Natural killer cell (primary cell): ENCODE measurements at regions not wholly inside any gene's neighbourhood (a gene's known extent, or its start where the extent isn't known, plus 50 kb on each side); places are given as distances from the start of the nearest gene placed in this dataset.

ENCODE experiments used
- ATAC-seq, 3 donors: fragments of 150-1000 bp in 2 of 3; fragments of 200-7000 bp in 1 of 3; cut with Tn5 transposase; 1 replicate in 1 of 3; 2 replicates in 2 of 3; pipeline ENCODE4 v1.10.0; 2021; ENCODE audit warnings: mild to moderate bottlenecking in 2 of 3, moderate library complexity in 2 of 3
- DNase-seq, 2 donors: peaks; one replicate each; pipeline versions ENCODE4 v3.0.0 to v3.0.0-alpha.2; 2013 to 2021; ENCODE audit warnings: mixed read lengths in 1 of 2
- H3K27ac ChIP-seq: one replicate; pipeline ENCODE4 v1.5.1; 2013; ENCODE audit warnings: mild to moderate bottlenecking, low read length
- H3K27me3 ChIP-seq: one replicate; pipeline ENCODE4 v1.6.1; 2013; ENCODE audit warnings: low read length; ENCODE audit not compliant: control insufficient read depth, insufficient read depth
- H3K36me3 ChIP-seq: one replicate; pipeline ENCODE4 v1.6.1; 2013; ENCODE audit warnings: low read length; ENCODE audit not compliant: control insufficient read depth, insufficient read depth
- H3K4me1 ChIP-seq: one replicate; pipeline ENCODE4 v1.6.1; 2013; ENCODE audit warnings: low read length; ENCODE audit not compliant: control insufficient read depth, insufficient read depth
- H3K4me3 ChIP-seq: one replicate; pipeline ENCODE4 v1.5.1; 2013; ENCODE audit warnings: low read length
- H3K9me3 ChIP-seq: one replicate; pipeline ENCODE4 v1.6.1; 2013; ENCODE audit warnings: low read length; ENCODE audit not compliant: control insufficient read depth, insufficient read depth
- H3K27ac Mint-ChIP-seq, 2 donors: one replicate each; pipeline ENCODE4 v1.8.0; 2022; ENCODE audit warnings: mild to moderate bottlenecking in 2 of 2, mixed read lengths in 2 of 2, moderate library complexity in 1 of 2
- H3K27me3 Mint-ChIP-seq, 2 donors: one replicate each; pipeline ENCODE4 v1.8.0; 2022; ENCODE audit warnings: low read depth in 2 of 2, mixed read lengths in 2 of 2
- H3K36me3 Mint-ChIP-seq: one replicate; pipeline ENCODE4 v1.8.0; 2022; ENCODE audit warnings: mixed read lengths
- H3K4me1 Mint-ChIP-seq, 2 donors: one replicate each; pipeline ENCODE4 v1.8.0; 2022; ENCODE audit warnings: mixed read lengths in 2 of 2
- H3K4me3 Mint-ChIP-seq: one replicate; pipeline ENCODE4 v1.8.0; 2022; ENCODE audit warnings: mild to moderate bottlenecking, moderate library complexity, mixed read lengths
- H3K9me3 Mint-ChIP-seq, 2 donors: one replicate each; pipeline ENCODE4 v1.8.0; 2022; ENCODE audit warnings: mixed read lengths in 2 of 2
- WGBS: methylation state at CpG from one replicate; pipeline ENCODE4 v1.1.7; 2013; ENCODE audit warnings: missing lambda C conversion rate; ENCODE audit not compliant: insufficient coverage; 5-methylcytosine and 5-hydroxymethylcytosine counted together
- intact Hi-C: fragments of 100-400 bp; cut with micrococcal nuclease; formaldehyde crosslinking; loops from one replicate; pipeline ENCODE4 v1.14.2; 2022
- TF ChIP-seq, protein P1 (sequence below): fragments of 200-600 bp; IDR thresholded peaks from one replicate; pipeline ENCODE4 v1.8.0; 2022; ENCODE audit warnings: antibody characterized with exemption

DNA sequence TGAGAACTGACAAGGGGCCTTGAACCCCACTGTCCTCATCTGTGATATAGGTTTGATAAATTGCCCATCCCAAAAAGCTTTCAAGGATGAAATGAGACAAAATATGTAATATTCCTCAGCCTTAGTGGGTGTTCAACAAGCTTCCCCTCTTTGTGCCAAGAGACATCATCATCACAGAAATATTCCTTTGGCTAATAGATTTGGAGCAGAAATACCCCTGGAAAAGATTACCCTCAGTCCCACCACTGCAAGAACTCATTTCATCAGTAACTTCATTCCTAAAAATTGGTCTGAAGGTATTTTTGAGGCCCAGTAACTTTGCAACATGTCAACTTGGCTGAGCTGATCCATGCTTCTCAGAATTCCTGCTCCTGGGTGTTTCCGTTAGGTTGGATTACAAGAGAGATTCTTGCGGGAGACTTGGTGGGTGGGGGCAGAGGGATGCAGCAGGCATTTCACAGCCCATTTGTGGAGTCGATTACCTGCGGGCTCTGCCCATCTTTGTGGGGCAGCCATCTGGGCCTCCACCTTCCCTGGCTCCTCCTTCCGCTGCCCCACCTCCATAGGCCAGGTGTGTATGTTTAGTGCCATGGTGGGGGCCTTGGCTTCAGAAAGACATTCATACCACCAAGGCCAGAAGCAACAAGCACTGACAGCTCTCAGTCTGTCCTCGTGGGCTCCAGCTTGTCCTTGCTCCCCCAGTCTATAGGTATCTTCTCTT, 263.9 kb downstream of the GLI2 start:
- ATAC-seq (no peak), DNase-seq (no peak)
- TF ChIP-seq, protein P1, sequence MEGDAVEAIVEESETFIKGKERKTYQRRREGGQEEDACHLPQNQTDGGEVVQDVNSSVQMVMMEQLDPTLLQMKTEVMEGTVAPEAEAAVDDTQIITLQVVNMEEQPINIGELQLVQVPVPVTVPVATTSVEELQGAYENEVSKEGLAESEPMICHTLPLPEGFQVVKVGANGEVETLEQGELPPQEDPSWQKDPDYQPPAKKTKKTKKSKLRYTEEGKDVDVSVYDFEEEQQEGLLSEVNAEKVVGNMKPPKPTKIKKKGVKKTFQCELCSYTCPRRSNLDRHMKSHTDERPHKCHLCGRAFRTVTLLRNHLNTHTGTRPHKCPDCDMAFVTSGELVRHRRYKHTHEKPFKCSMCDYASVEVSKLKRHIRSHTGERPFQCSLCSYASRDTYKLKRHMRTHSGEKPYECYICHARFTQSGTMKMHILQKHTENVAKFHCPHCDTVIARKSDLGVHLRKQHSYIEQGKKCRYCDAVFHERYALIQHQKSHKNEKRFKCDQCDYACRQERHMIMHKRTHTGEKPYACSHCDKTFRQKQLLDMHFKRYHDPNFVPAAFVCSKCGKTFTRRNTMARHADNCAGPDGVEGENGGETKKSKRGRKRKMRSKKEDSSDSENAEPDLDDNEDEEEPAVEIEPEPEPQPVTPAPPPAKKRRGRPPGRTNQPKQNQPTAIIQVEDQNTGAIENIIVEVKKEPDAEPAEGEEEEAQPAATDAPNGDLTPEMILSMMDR, result no peak
- H3K27ac Mint-ChIP-seq, result no peak overlapping the region
- no peaks in the 10 kb centered on the region for H3K27me3 ChIP-seq
- H3K36me3 ChIP-seq, result no peaks in the 10 kb centered on the region
- WGBS, result 91% methylated on average over 6 of the region's 6 CpGs
- H3K36me3 Mint-ChIP-seq, result no peaks in the 10 kb centered on the region
- H3K4me1 Mint-ChIP-seq, result no peaks in the 10 kb centered on the region
- no peaks in the 10 kb centered on the region for H3K9me3 Mint-ChIP-seq
- no peaks in the 10 kb centered on the region for H3K4me1 ChIP-seq
- H3K9me3 ChIP-seq, result no peaks in the 10 kb centered on the region
- H3K4me3 Mint-ChIP-seq, result no peak overlapping the region
- H3K4me3 ChIP-seq, result no peak overlapping the region
- no peak overlapping the region for H3K27ac ChIP-seq
- peaks cover 0 to 4% of the 10 kb centered on the region in 2 donors for H3K27me3 Mint-ChIP-seq
- intact Hi-C loops, result no loop called here

DNA sequence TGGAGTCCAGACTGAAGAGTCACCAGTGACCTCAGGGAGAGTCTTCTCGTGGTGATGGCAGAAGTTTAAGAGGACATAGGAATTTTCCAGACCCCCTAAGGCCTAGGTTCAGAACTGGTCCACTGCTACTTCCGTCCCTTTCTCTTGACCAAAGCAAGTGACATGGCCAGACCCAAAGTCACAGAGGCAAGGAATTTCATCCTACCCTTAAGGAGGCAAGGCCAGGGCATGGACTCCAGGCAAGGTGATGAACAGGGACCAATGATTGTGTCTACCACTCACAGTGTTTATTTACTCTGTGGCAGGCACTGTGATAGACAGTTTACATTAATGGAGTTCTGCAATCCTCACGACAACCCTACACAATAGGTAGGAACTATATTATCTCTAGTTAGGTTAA, 265.1 kb downstream of the GLI2 start:
- Mint-ChIP-seq H3K36me3 (no peaks in the 10 kb centered on the region), H3K4me1 (no peaks in the 10 kb centered on the region), H3K9me3 (no peaks in the 10 kb centered on the region), H3K27me3 (peaks cover 0 to 4% of the 10 kb centered on the region in 2 donors), H3K4me3 (no peak overlapping the region), H3K27ac (no peak overlapping the region)
- no peak for ATAC-seq
- Histone ChIP-seq H3K27me3 (no peaks in the 10 kb centered on the region), H3K36me3 (no peaks in the 10 kb centered on the region), H3K27ac (no peak overlapping the region), H3K4me3 (no peak overlapping the region), H3K4me1 (no peaks in the 10 kb centered on the region), H3K9me3 (no peaks in the 10 kb centered on the region)
- DNase-seq, result no peak
- TF ChIP-seq, protein P1, result no peak
- intact Hi-C loops, result no loop called here
- 78% methylated on average over 2 of the region's 3 CpGs for WGBS

DNA sequence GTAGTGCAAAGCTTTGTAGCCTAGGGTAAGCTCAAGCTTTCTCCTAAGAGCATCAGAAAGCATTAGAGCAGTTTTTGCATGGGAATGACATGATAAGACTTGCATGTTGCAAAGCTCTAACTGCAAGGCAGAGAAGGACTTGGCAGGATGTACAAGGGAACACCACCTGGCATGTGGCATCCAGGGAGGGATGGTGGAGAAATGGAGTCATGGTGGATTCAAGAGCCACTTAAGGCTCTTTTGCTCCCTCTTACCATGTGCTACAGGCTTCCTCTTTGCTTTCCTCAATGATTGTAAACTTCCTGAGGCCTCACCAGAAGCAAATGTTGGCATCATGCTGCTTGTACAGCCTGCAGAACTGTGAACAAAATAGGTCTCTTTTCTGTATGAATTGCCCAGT, 266.0 kb downstream of the GLI2 start:
- H3K27ac Mint-ChIP-seq, result no peak overlapping the region
- intact Hi-C loops, result no loop called here
- Histone ChIP-seq H3K9me3 (no peaks in the 10 kb centered on the region), H3K4me3 (no peak overlapping the region), H3K36me3 (no peaks in the 10 kb centered on the region), H3K27ac (no peak overlapping the region), H3K4me1 (no peaks in the 10 kb centered on the region), H3K27me3 (no peaks in the 10 kb centered on the region)
- H3K27me3 Mint-ChIP-seq, result peaks cover 0 to 4% of the 10 kb centered on the region in 2 donors
- DNase-seq, result no peak
- H3K36me3 Mint-ChIP-seq, result no peaks in the 10 kb centered on the region
- TF ChIP-seq, protein P1, result no peak
- no peak overlapping the region for H3K4me3 Mint-ChIP-seq
- no peaks in the 10 kb centered on the region for H3K4me1 Mint-ChIP-seq
- H3K9me3 Mint-ChIP-seq, result no peaks in the 10 kb centered on the region
- ATAC-seq, result no peak

DNA sequence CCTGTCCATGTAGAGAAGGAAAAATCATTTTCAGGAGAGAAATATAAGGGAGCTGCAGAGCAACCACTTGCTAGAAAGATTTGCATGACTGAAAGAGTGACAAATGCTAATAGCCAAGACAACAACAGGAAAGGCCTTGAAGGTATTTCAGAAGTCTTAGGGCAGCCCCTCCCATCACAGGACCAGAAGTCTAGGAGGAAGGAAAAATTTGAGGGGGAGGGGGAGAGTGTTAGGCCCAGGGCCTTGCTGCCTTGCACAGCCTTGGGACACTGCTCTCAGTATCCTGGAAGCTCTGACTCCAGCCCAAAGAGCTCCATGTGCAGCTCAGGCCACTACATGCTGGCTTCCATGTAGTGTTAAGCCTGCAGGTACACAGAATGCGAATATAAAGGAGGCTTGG, 266.9 kb downstream of the GLI2 start:
- intact Hi-C loops, result no loop called here
- Histone ChIP-seq H3K27me3 (no peaks in the 10 kb centered on the region), H3K36me3 (no peaks in the 10 kb centered on the region), H3K27ac (no peak overlapping the region), H3K4me3 (no peak overlapping the region), H3K9me3 (no peaks in the 10 kb centered on the region), H3K4me1 (no peaks in the 10 kb centered on the region)
- no peak overlapping the region for H3K4me3 Mint-ChIP-seq
- no peak overlapping the region for H3K27ac Mint-ChIP-seq
- no peak for ATAC-seq
- 0% methylated on average over 1 of the region's 1 CpG for WGBS
- no peaks in the 10 kb centered on the region for H3K4me1 Mint-ChIP-seq
- no peak for DNase-seq
- peaks cover 0 to 4% of the 10 kb centered on the region in 2 donors for H3K27me3 Mint-ChIP-seq
- no peaks in the 10 kb centered on the region for H3K36me3 Mint-ChIP-seq
- no peaks in the 10 kb centered on the region for H3K9me3 Mint-ChIP-seq
- TF ChIP-seq, protein P1, result no peak
